ENCODE measurements at regions not wholly inside any gene's neighbourhood (a gene's known extent, or its start where the extent isn't known, plus 50 kb on each side); places are given as distances from the start of the nearest gene placed in this dataset.

DNA sequence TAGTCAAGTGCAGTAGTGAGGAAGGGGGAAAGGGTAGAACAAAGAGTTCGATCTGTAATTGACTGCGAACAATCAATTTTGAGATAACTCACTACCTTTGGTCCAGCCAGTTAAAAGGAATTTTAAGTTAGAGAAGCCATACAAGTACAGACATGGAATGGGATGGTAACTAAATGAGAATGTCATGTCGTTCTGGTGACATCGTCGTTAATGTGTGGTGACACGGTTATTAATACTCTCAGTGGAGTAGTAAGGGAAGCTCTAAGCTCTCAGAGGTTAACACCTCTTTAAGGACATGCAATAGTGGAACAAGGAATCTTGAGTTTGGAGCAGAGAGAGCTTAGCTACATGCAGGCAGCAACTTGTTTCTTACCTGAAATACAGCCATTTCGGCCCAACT, 154.9 kb upstream of the KLF12 start:
- Histone ChIP-seq H3K4me3 (ENCODE audit: low read depth, low read length) (no peak overlapping the region), H3K27ac (no peak overlapping the region), H3K36me3 (no peaks in the 10 kb centered on the region), H3K9me3 (ENCODE audit: severe bottlenecking) (no peaks in the 10 kb centered on the region), H3K27me3 (ENCODE audit: insufficient read depth, low read depth, severe bottlenecking) (no peaks in the 10 kb centered on the region)
- no peak for DNase-seq
- TF ChIP-seq CTCF (IDR thresholded peaks at IDR 0.05; ENCODE audit: low read depth, low read length) = no peak

- Histone ChIP-seq H3K27ac (no peak overlapping the region), H3K27me3 (ENCODE audit: insufficient read depth, low read depth, severe bottlenecking) (no peaks in the 10 kb centered on the region), H3K4me3 (ENCODE audit: low read depth, low read length) (no peak overlapping the region), H3K9me3 (ENCODE audit: severe bottlenecking) (no peaks in the 10 kb centered on the region), H3K36me3 (no peaks in the 10 kb centered on the region)
- no peak for TF ChIP-seq CTCF (IDR thresholded peaks at IDR 0.05; ENCODE audit: low read depth, low read length)
- no peak for DNase-seq
Measured at GRCh38 chr13:74288361-74288911, 154.2 kb upstream of the KLF12 start.

DNA sequence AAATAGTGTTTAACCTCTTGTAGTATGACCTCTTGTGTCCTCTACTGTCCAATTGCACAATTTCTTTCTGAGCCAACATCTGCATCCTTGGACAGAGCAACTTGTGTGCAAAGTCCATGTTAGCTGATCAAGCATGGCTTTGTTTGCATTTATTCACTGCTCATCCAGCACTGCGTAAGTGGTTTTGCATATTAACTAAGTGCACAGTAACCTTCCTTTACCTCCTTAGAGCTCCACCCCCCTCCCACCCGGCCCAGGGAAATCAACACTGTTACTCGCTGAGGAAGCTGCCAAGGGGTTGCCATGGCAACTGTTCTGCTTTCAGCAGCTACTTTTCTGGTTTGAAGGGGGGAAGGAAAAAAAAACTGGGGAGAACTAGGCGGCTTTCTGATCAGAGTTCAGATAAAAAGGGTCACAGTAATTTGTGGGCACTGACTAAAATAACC, 153.5 kb upstream of the KLF12 start:
- no peaks in the 10 kb centered on the region for H3K36me3 ChIP-seq
- TF ChIP-seq CTCF (IDR thresholded peaks at IDR 0.05; ENCODE audit: low read depth, low read length) = no peak
- no peak overlapping the region for H3K27ac ChIP-seq
- no peaks in the 10 kb centered on the region for H3K27me3 ChIP-seq (ENCODE audit: insufficient read depth, low read depth, severe bottlenecking)
- H3K4me3 ChIP-seq (ENCODE audit: low read depth, low read length) = no peak overlapping the region
- no peaks in the 10 kb centered on the region for H3K9me3 ChIP-seq (ENCODE audit: severe bottlenecking)
- DNase-seq = no peak

- no peaks in the 10 kb centered on the region for H3K36me3 ChIP-seq
- no peak for DNase-seq
- H3K27ac ChIP-seq = no peak overlapping the region
- no peaks in the 10 kb centered on the region for H3K9me3 ChIP-seq (ENCODE audit: severe bottlenecking)
- no peaks in the 10 kb centered on the region for H3K27me3 ChIP-seq (ENCODE audit: insufficient read depth, low read depth, severe bottlenecking)
- TF ChIP-seq CTCF (IDR thresholded peaks at IDR 0.05; ENCODE audit: low read depth, low read length) = no peak
- no peak overlapping the region for H3K4me3 ChIP-seq (ENCODE audit: low read depth, low read length)
Measured at GRCh38 chr13:74280795-74281490, 146.7 kb upstream of the KLF12 start.

DNA sequence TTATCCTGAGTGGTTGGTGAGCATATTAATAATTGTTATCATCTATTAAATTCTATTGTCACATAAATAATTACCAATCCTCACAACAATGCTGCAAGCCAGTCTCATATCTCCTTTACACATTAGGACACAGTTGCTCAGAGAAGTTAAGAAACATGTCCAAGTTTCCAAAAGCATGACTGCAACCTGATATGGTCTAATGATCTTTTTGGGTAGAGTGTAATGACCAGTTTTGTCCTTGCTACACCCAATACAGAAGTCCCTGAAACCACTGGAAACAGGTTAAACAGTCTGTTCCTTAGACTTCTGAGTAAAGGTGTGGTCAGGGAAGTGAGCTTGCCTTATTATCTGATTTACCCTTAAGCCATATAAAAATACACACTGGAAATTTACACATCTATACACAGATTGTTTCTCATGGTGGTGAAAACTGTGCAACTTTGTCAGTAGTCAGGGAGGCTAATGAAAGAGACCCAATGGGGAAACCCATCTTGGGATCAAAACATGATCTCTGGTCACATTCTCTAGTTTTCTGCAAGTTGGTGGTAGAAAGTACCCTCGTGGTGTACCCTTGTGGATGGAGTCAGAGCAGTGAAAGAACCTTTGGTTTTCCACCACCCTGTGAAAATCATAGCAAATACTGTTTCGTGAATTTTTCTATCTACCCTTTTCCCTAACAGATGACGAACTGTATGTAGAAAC, 146.0 kb upstream of the KLF12 start:
- H3K27ac ChIP-seq = no peak overlapping the region
- H3K27me3 ChIP-seq (ENCODE audit: insufficient read depth, low read depth, severe bottlenecking) = no peaks in the 10 kb centered on the region
- H3K36me3 ChIP-seq = no peaks in the 10 kb centered on the region
- no peak overlapping the region for H3K4me3 ChIP-seq (ENCODE audit: low read depth, low read length)
- TF ChIP-seq CTCF (IDR thresholded peaks at IDR 0.05; ENCODE audit: low read depth, low read length) = no peak
- no peaks in the 10 kb centered on the region for H3K9me3 ChIP-seq (ENCODE audit: severe bottlenecking)
- DNase-seq = no peak

Data from WERI-Rb-1 (cell line).